Stimulated activated CD8-positive, alpha-beta memory T cell treated with anti-CD3 and anti-CD28 coated beads, Interleukin-2, amount 100 ng/mL, for 48 hours (primary cell): ENCODE measurements at regions not wholly inside any gene's neighbourhood (a gene's known extent, or its start where the extent isn't known, plus 50 kb on each side); places are given as distances from the start of the nearest gene placed in this dataset.
"Not testable (repeated sequence)": the region's sequence is repeated elsewhere in the genome, so short reads cannot be mapped to it uniquely, and the experiment has no call there.

Experiments
- DNase-seq, 2 donors: peaks; one replicate each; pipeline ENCODE4 v3.0.0-alpha.2; 2020; ENCODE audit warnings: low read depth in 2 of 2

DNA sequence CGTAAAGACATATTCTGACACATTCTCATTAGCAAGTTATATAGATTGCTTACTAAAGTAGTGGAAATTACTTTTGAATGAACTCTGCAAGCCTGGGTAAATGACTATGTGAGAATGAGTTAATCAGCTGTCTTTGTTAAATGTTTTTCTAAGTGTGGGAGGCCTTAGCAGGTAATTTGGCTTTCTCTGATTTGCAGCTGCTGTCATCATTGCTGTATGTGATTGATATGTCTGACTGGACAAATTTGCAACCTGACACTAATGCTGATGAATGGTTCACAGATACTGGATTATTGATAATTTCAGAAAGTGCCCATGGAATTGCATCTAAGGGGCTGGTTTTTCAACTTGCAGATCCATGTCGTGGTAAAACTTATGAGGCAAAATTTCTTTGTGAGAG is 372.2 kb upstream of the SGO1 start:
- DNase-seq = no peak

DNA sequence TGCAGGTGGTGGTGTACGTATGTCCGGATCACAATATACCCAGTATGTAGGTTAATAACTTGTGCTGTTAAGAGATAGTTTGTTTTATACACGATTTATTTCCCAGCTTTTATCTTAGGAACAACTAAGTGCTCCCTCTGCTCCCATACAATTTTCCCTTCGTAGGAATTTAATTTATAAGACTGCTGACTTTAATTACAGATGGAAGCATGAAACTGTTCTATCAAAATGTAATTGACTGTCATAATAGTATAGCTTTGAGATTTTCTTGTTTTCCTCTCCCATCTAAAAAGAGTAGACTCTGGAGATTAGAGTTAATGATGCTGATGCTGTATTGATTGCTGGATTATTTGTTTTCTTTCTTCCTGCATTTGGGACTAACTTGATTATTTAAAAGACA is 370.7 kb upstream of the SGO1 start:
- no peak for DNase-seq

DNA sequence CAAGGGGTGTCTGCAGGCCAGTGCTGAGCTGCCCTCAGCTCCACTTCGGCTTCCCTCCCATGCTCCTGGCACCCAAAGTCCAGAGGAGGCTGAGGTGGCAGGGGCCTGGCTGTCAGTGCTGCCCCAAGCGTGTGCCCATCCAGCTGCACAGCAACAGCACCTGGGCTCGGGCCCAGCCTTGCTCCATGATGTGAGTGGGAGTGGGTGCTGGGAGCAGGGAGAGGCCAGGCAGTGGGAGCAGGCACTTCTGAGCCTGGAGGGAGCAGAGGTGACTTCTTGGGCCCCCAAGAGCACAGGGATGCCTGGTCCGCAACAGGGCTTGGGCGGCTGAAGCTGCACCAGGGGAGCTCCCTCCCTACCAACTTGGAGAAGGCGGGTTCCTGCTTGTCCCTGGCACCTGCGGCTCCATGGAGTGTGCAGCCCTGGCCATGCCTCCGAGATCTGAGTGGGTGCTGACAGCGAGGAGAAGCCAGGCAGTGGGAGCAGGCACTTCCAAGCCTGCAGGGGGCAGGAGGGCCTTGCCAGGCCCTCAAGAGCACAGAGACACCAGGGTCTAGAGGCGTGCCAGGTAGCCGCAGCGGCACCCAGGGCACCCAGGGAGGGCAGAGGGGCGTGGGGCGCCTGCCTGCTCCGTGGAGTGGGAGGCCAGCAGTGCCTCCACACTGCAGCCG is 366.7 kb upstream of the SGO1 start:
- no peak for DNase-seq

DNA sequence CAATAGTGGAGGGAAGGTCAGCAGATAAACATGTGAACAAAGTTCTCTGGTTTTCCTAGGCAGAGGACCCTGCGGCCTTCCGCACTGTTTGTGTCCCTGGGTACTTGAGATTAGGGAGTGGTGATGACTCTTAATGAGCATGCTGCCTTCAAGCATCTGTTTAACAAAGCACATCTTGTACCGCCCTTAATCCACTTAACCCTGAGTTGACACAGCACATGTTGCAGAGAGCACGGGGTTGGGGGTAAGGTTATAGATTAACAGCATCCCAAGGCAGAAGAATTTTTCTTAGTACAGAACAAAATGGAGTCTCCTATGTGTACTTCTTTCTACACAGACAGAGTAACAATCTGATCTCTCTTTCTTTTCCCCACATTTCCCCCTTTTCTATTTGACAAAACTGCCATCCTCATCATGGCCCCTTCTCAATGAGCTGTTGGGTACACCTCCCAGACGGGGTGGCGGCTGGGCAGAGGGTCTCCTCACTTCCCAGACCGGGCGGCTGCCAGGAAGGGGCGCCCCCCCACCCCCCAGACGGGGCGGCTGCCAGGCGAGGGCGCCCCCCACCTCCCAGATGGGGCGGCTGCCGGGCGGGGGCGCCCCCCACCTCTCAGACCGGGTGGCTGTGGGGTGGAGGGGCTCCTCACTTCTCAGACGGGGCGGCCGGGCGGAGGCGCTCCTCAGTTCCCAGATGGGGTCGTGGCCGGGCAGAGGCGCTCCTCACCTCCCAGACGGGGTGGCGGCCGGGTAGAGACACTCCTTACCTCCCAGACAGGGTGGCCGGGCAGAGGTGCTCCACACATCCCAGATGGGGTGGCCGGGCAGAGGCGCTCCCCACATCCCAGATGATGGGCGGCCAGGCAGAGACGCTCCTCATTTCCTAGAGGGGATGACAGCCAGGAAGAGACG is 361.6 kb upstream of the SGO1 start:
- DNase-seq = not testable (repeated sequence)

DNA sequence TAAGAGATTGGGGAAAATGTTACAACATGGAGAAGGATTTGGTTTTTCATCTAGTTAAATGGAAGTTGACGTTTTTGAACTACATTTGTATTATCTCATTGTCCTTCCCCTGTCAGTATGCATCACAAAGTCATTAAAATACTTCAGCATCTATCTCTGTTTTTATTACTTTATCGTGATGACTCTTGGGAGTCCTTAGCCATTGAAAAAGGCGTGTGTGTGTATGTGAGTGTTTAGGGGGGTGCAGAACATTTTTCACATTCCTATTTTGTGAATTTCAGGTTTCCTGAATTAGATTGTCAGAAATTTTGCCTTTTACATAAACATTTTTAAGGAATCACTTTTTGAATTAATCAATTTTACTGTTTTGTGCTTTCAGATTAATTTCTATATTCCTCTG is 360.6 kb upstream of the SGO1 start:
- DNase-seq = no peak

DNA sequence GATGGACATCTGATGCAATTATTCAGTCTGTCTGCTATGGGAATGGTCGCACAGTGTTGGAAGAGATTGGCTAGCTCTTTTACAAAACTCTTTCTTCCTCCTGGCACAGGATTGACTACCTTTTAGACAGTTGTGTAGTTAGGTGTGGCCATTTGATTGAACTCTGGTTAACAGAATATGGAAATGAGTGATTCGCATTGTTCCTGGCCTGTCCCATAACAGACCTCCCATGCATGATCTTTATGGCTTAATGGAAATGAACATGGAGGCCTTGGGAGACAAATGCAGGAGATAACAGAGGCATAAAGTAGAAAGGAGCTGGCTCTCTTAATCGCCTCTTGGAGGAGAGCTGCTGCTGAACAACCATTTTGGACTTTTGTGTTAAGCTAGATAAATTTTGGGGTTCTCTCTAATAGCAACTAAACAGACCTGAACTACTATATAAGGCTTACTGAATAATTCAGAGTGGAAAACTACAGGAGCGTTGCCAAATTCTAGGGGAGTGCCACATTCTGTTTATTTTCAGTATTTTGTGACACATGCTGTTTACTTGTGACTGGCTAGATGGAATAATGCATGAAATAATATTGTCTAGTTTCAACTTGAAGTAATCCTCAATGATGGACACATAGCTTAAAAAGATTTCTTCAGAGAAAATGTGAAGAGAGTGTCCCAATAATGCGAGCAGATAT is 357.7 kb upstream of the SGO1 start:
- DNase-seq = no peak

DNA sequence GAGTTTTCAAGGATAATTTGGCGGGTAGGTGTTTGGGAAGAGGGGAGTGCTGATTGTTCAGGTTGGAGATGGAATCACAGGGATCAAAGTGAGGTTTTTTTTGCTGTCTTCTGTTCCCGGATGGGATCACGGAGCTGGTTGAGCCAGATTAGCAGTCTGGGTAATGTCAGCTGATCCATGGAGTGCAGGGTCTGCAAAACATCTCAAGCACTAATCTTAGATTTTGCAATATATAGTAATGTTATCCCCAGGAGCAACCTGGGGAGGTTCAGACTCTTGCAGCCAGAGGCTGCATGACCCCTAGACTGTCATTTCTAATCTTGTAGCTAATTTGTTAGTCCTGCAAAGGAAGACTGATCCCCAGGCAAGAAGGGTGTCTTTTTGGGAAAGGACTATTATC is 354.1 kb upstream of the SGO1 start:
- no peak for DNase-seq

DNA sequence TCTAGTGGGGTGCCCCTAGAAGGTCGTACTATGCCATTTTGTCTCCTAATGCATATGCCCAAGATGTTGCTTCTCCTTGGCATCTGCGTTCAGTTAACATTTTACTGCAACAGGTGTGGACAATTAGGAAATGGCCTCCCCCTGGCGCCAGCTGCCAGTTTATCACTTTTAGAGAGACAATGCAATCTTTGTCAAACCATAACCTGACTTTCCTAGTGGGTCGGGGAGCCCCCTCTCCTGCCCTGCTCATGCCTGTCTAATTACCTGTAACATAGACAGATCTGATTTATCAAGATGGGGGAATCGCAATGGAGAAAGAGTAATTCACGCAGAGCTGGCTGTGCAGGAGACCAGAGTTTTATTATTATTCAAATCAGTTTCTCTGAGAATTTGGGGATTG is 353.7 kb upstream of the SGO1 start:
- DNase-seq = no peak

DNA sequence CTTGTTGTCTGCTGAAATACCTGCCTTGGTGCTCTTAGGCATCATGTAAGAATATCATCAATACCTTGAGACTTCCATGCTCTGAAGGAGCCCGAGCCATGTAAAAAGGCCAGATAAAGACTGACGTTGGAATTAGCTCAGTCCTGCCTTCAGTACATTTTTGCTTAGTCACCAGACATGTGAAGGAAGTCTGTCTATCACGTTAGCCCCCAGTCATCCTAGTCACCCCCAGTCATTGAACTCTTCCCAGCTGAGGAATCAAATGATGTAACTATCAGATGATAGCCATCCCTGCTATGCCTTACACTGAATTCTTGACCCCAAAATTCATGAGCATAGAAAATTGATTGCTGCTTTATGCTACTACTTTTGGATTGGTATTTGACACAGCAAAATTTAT is 351.2 kb upstream of the SGO1 start:
- no peak for DNase-seq

DNA sequence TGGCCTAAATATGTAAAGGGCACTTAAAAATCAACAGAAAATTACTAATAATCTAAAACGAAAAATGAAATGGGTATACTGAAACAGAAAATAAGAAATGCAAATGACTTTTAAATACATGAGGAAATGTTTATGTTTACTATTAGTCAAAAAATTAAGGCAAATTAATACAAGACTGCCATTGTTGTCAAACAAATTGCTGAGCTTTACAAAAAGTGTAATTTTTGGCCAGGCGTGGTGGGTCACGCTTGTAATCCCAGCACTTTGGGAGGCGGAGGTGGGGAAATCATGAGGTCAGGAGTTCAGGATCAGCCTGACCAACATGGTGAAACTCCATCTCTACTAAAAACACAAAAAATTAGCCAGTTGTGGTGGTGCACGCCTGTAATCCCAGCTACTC is 343.9 kb upstream of the SGO1 start:
- no peak for DNase-seq

DNA sequence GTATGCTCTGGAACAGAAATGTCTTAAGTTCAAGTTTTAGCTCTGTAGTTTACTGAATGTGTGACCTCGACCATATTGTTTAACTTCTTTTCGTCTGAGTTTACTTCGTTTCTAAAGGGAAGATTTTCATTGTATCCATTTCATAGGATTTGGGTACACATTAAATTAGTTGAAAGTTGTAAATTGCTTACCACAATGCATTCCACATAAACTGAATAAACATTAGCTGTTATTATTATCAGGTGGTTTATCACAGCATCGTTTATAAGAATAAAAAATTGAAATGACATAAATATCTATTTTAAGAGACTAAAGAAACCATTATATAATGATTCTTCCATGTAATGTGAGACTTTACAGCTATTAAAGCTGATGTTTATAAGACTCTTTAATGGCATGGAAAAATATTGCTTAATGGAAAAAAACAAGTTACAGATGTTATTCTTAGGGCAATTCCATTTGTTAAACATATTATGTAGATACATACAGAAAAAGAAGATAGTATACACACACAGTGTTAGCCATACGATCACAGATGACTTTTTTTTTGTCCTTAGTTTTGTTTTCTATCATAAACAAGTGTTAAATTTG is 342.3 kb upstream of the SGO1 start:
- no peak for DNase-seq

DNA sequence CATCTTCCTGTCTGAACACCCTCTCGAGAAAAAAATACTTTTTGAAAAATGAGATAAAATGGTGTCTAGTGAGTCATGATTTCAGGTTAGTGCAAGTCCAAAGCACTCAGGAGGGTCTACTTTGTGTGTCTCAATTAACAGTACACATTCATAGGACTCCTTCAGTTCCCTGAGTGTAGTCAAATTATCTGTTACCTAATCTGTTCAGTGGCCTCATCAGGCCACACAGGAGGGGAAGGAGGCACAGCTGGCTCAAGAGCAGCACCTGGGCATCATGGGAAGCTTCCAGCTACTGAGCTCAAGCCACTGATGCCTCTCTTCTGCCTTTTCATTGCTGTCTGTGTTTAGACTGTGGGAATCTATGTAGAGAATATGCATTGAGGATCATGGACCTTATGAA is 341.4 kb upstream of the SGO1 start:
- no peak for DNase-seq

DNA sequence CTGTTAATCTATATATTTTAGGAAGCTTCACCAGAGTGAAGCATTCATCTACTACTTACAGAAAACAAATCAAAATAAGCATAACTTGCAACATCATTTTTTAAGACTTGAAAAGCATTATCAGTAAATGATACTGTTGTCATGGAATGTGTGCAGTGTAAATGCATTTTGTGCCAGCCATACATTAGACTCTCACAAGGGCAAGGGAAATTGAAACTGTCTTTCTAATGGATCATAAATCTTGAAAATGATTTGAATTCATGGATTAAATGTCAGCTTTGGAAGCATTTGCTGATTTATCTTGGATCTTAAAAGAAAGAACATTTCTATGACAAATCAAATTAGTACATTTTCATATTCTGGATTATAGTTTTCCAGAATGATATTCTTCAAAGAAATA is 338.3 kb upstream of the SGO1 start:
- DNase-seq = no peak

DNA sequence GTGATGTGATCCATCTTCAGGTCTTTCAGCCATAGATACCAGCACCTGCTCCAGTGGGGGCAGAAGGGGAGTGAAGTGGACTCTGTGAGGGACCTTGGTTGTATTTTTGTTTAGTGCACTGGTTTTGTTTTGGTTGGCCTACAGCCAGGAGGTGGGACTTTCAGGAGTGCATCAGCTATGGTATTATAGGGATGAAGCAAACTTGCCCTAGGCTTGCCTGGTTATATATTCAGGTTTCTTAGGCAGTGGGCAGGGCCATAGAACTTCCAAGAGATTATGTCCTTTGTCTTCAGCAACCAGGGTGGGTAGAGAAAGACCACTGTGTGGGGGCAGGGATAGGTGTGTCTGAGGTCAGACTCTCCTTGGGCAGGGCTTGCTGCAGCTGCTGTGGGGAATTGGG is 337.3 kb upstream of the SGO1 start:
- no peak for DNase-seq

DNA sequence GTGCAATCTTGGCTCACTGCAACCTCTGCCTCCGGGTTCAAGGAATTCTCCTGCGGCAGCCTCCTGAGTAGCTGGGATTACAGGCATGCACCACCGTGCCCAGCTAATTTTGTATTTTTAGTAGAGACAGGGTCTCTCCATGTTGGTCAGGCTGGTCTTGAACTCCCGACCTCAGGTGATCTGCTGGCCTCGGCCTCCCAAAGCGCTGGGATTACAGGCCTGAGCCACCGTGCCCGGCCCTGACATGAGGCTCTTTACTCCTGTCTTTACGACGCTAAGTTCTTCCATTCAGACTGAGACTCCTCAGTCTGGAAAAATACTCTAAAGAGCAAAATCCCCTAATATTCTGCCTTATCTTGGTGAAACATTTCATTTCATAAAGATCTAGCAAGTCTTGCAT is 331.3 kb upstream of the SGO1 start:
- not testable (repeated sequence) for DNase-seq

DNA sequence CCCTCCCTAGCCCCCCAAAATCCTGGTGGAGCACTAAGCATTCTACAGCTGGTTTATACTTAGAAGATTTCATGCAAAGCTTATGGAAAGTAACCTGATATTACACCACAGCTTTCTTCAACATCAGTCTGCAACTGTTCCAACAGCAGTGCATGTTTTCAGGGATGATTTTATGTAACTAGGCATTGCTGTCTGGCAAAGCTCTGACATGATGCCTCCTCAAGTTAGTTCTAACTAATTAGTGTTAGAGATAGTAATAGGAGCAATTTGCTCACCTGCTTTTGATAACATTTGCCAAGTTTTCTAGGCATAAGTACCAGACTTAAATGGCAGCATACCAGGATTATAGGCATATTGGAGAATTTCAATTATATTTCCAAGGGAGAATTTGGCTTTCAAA is 330.3 kb upstream of the SGO1 start:
- no peak for DNase-seq

DNA sequence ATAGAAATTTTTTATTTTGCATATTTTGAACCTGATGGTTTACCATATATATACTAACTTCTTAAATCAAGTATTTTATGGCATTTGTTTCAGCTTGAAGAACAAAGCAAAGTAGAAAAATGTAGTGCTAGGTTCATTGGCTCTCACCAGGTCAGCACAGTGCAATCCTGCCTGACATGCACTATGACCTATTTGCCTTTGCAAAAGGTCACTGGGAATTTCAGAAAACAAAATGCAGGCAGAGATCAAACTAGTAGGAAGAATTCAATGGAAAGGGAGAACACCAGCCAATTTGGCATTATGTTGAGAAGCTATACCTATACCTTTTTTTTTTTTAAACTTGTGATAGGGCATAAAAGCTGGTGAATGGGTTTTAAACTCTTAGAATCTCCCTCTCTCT is 329.8 kb upstream of the SGO1 start:
- no peak for DNase-seq

DNA sequence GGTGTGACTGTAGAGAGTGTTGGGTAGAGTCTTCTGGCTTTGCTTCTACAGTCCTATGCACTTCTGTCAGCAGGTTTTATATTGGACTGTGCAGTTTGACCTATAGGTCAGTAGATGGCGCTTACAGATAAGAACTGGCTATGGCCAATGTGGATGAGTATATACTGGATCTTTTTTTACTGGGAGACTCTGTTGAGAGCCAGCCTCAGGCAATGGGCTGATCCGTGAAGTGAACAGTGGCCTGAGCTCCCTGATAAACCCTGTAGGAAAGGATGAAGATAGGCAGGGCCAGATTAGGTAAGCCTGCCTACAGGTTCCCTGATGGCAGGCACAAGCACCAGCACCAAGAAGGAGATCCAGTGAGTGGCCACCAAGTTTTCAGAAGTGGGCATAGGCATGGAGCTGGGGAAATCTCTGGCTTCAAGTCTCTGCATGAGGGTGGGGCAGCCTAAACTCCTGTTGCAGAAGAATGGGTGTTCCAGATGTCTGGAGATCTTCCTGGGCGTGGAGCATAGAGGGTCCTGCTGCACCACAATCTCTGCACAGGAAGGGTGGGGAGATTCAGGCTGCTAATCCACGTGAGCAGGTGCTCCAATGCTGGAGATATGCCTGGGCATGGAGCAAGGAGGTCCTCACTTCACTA is 326.0 kb upstream of the SGO1 start:
- no peak for DNase-seq

DNA sequence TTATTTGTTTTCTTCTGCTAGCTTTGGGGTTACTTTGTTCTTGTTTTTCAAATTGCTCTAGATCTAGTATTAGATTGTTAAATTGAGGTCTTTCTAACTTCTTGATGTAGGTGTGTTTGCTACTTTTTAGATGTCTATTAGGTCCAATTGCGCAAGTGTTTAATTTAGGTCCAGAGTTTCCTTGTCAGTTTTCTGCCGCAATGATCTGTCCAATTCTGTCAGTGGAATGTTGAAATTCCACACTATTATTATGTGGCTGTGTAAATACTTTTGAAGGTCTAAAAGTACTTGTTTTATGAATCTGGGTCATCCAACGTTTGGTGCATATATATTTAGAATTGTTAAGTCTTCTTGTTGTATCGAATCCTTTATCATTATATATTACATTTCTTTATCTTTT is 324.4 kb upstream of the SGO1 start:
- no peak for DNase-seq

DNA sequence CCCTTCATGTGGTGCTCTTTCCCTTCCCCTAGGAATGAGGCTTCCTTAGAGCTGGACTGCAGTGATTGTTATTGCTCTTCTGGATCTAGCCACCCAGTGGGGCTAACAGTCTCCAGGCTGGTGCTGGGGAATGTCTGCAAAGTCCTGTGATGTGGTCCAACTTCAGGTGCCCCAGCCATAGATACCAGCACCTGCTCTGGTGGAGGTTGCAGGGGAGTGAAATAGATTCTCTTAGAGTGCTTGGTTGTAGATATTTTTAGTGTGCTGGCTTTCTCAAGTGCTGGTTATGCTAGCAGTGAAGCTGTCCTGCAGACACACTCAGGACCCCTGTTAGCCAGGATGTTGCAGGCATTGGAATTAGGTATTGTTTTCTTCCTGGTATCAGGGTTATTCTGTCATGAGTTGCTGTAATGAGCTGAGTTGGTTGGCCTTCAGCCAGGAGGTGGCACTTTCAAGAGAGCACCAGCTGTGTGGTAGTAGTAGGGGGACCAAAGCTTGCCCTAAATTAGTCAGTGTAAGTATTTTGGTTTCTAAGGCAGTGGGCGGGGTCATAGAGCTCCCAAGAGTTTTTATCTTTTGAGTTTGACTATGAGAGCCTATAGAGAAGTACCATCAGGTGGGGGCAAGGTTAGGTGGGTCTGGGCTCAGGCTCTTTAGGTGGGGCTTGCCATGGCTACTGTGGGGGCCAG is 317.5 kb upstream of the SGO1 start:
- no peak for DNase-seq

DNA sequence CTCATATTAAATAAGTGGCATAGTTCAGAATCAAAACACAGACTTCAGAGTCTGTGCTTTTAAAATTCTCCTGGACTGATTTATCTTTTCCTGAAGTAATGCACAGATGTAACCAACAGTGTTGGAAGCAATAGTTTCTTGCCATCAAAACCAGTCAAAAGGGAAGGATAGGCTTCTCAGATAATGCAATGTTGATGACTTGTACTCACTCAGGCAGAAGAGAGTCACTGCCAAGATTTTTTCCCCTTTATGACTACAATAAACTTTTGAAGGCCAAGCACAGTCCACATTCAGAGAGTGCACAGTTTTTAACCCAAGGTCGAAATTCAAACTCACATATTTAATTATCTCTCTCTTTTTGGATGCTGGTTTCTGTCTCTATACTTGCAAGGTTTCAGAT is 305.0 kb upstream of the SGO1 start:
- DNase-seq = no peak
